Neural cell (in vitro differentiated cells): ENCODE measurements at regions not wholly inside any gene's neighbourhood (a gene's known extent, or its start where the extent isn't known, plus 50 kb on each side); places are given as distances from the start of the nearest gene placed in this dataset.

ENCODE experiments used
- H2AFZ ChIP-seq: fragments of 200-600, 300-800 bp; sonication (generic), shearing (Covaris generic); 2 replicates; pipeline ENCODE4 v1.6.0; 2014; ENCODE audit warnings: low read depth, mild to moderate bottlenecking, antibody characterized with exemption, low read length, moderate library complexity
- H3F3A ChIP-seq: fragments of 200-600 bp; shearing (Covaris generic); 2 replicates; pipeline ENCODE4 v1.6.1; 2016; ENCODE audit warnings: mild to moderate bottlenecking, moderate library complexity, mixed read lengths, antibody characterized with exemption, low read length; ENCODE audit not compliant: insufficient read depth, poor library complexity, severe bottlenecking
- H3K27ac ChIP-seq: fragments of 200-600, 300-800 bp; sonication (generic), shearing (Covaris generic); 2 replicates; pipeline ENCODE4 v1.5.1; 2014; ENCODE audit warnings: mild to moderate bottlenecking, low read length, moderate library complexity
- H3K27me3 ChIP-seq: fragments of 300-800, 200-600 bp; sonication (generic), shearing (Covaris generic); 2 replicates; pipeline ENCODE4 v1.6.0; 2014; ENCODE audit warnings: mild to moderate bottlenecking, low read depth, low read length, moderate library complexity; ENCODE audit not compliant: insufficient read depth
- H3K36me3 ChIP-seq: fragments of 300-800, 200-600 bp; sonication (generic), shearing (Covaris generic); 2 replicates; pipeline ENCODE4 v1.5.1; 2014; ENCODE audit warnings: mild to moderate bottlenecking, antibody characterized with exemption, low read length, moderate library complexity; ENCODE audit not compliant: insufficient read depth
- H3K4me2 ChIP-seq: fragments of 300-800, 200-600 bp; sonication (generic), shearing (Covaris generic); 2 replicates; pipeline ENCODE4 v1.6.0; 2014; ENCODE audit warnings: mild to moderate bottlenecking, low read length
- H3K4me3 ChIP-seq: fragments of 300-800, 200-600 bp; sonication (generic), shearing (Covaris generic); 2 replicates; pipeline ENCODE4 v1.5.1; 2014; ENCODE audit warnings: mild to moderate bottlenecking, low read length, moderate library complexity
- H3K79me2 ChIP-seq: fragments of 200-600 bp; shearing (Covaris generic); replicated peaks from 2 replicates; pipeline ENCODE4 v1.6.0; 2014; ENCODE audit warnings: mild to moderate bottlenecking, low read length, moderate library complexity; ENCODE audit not compliant: insufficient read depth
- H3K9ac ChIP-seq: fragments of 300-800, 200-600 bp; sonication (generic), shearing (Covaris generic); 2 replicates; pipeline ENCODE4 v1.6.1; 2016; ENCODE audit warnings: mild to moderate bottlenecking, low read length, mixed read lengths
- H3K9me2 ChIP-seq: fragments of 200-600 bp; shearing (Covaris generic); 2 replicates; pipeline ENCODE4 v1.6.1; 2016; ENCODE audit warnings: mild to moderate bottlenecking, low read length, mixed read lengths; ENCODE audit not compliant: insufficient read depth
- H3K9me3 ChIP-seq: fragments of 200-600, 300-800 bp; sonication (generic), shearing (Covaris generic); 2 replicates; pipeline ENCODE4 v1.6.1; 2016; ENCODE audit warnings: mild to moderate bottlenecking, mixed run types, low read length, moderate library complexity, mixed read lengths
- H4K20me1 ChIP-seq: fragments of 200-600 bp; shearing (Covaris generic); 2 replicates; pipeline ENCODE4 v1.6.1; 2016; ENCODE audit warnings: mild to moderate bottlenecking, mixed run types; ENCODE audit not compliant: insufficient read depth
- CTCF ChIP-seq: fragments of 450-650 bp; IDR thresholded peaks from 2 replicates; pipeline ENCODE4 v1.5.1; 2014; ENCODE audit warnings: antibody characterized with exemption, mild to moderate bottlenecking, moderate library complexity; ENCODE audit not compliant: poor library complexity, severe bottlenecking
- EP300 ChIP-seq: fragments of 450-650 bp; conservative IDR thresholded peaks from 2 replicates; pipeline ENCODE4 v1.6.1; 2014; ENCODE audit warnings: antibody characterized with exemption, mild to moderate bottlenecking, moderate library complexity; ENCODE audit not compliant: poor library complexity, severe bottlenecking
- EZH2 ChIP-seq: fragments of 200-600, 300-800 bp; shearing (Covaris generic), sonication (generic); IDR thresholded peaks from 2 replicates; pipeline ENCODE4 v1.6.1; 2014; ENCODE audit warnings: antibody characterized with exemption, low read length, borderline replicate concordance, mild to moderate bottlenecking; ENCODE audit not compliant: insufficient read depth, poor library complexity, severe bottlenecking
- MXI1 ChIP-seq: fragments of 450-650 bp; conservative IDR thresholded peaks from 2 replicates; pipeline ENCODE4 v1.6.1; 2014; ENCODE audit warnings: antibody characterized with exemption, mild to moderate bottlenecking; ENCODE audit not compliant: poor library complexity, severe bottlenecking
- POLR2AphosphoS5 ChIP-seq: IDR thresholded peaks from 2 replicates; pipeline ENCODE4 v1.6.1; 2012
- RAD21 ChIP-seq: fragments of 450-650 bp; conservative IDR thresholded peaks from 2 replicates; pipeline ENCODE4 v1.6.1; 2014; ENCODE audit warnings: antibody characterized with exemption, mild to moderate bottlenecking, moderate library complexity
- REST ChIP-seq: IDR thresholded peaks from 2 replicates; pipeline ENCODE4 v1.6.1; 2012; ENCODE audit warnings: borderline replicate concordance
- SMC3 ChIP-seq: fragments of 450-650 bp; conservative IDR thresholded peaks from 2 replicates; pipeline ENCODE4 v1.6.1; 2014; ENCODE audit warnings: antibody characterized with exemption, mild to moderate bottlenecking, moderate library complexity; ENCODE audit not compliant: poor library complexity
- TAF1 ChIP-seq: IDR thresholded peaks from 2 replicates; pipeline ENCODE4 v1.6.1; 2012; ENCODE audit warnings: low read depth

- Histone ChIP-seq H3K4me3 (no peak overlapping the region), H3K27me3 (no peaks in the 10 kb centered on the region), H3K79me2 (no peaks in the 10 kb centered on the region), H2AFZ (no peak overlapping the region), H3K27ac (no peak overlapping the region), H4K20me1 (no peaks in the 10 kb centered on the region), H3K9ac (no peak overlapping the region), H3K9me3 (no peaks in the 10 kb centered on the region), H3F3A (no peaks in the 10 kb centered on the region), H3K9me2 (no peaks in the 10 kb centered on the region), H3K4me2 (no peak overlapping the region), H3K36me3 (no peaks in the 10 kb centered on the region)
- TF ChIP-seq SMC3 (no peak), POLR2AphosphoS5 (no peak), EZH2 (no peak), REST (no peak), TAF1 (no peak), EP300 (no peak), RAD21 (no peak), MXI1 (no peak), CTCF (no peak)
Observed at GRCh38 chr2:238523158-238524110, 96.7 kb downstream of the ASB1 start.

- Histone ChIP-seq H3K9me3 (no peaks in the 10 kb centered on the region), H3K9ac (no peak overlapping the region), H2AFZ (no peak overlapping the region), H4K20me1 (no peaks in the 10 kb centered on the region), H3K79me2 (no peaks in the 10 kb centered on the region), H3K4me3 (no peak overlapping the region), H3K9me2 (no peaks in the 10 kb centered on the region), H3K4me2 (no peak overlapping the region), H3K27ac (no peak overlapping the region), H3K36me3 (no peaks in the 10 kb centered on the region), H3K27me3 (no peaks in the 10 kb centered on the region), H3F3A (no peaks in the 10 kb centered on the region)
- TF ChIP-seq EP300 = no peak
- no peak for TF ChIP-seq MXI1
- TF ChIP-seq CTCF = no peak
- TF ChIP-seq POLR2AphosphoS5 = no peak
- TF ChIP-seq RAD21 = no peak
- no peak for TF ChIP-seq SMC3
- TF ChIP-seq TAF1 = no peak
- TF ChIP-seq EZH2 = no peak
- no peak for TF ChIP-seq REST
Observed at GRCh38 chr2:238524426-238524983, 97.8 kb downstream of the ASB1 start.
